ENCODE measurements at regions not wholly inside any gene's neighbourhood (a gene's known extent, or its start where the extent isn't known, plus 50 kb on each side); places are given as distances from the start of the nearest gene placed in this dataset.

- no peak for TF ChIP-seq ZNF274 (IDR thresholded peaks at IDR 0.05; ENCODE audit: low read depth, low read length)
- no peak for TF ChIP-seq YY1 (IDR thresholded peaks at IDR 0.05; ENCODE audit: insufficient read depth, insufficient read length)
- TF ChIP-seq SUZ12 (IDR thresholded peaks at IDR 0.05; ENCODE audit: extremely low read depth, insufficient read depth, insufficient read length) = no peak
Observed at GRCh38 chr6:71044753-71045152, 87.9 kb upstream of the B3GAT2 start.

Measured in NT2/D1 (cell line).